ENCODE measurements at regions not wholly inside any gene's neighbourhood (a gene's known extent, or its start where the extent isn't known, plus 50 kb on each side); places are given as distances from the start of the nearest gene placed in this dataset.

DNA sequence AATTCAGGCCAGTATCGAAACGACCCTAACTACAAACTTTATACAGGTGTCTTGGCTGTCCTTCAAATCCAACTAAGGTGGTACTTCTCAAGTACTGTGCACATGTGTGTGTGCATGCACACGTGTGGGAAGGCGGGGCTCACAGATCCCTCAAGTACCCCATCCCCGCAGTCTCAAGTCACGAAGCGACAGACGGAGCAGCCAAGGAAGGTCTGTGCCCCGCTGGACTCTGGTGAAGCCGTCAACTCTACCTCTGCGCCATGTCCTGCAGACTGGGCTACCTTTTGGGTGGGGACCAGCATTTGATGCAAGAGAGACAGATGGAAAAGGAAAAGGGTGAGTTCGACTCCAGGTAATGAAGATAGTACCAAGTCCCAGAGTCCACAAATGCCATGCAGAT is 169.0 kb downstream of the CRYBB2 start:
- TF ChIP-seq, protein P1, sequence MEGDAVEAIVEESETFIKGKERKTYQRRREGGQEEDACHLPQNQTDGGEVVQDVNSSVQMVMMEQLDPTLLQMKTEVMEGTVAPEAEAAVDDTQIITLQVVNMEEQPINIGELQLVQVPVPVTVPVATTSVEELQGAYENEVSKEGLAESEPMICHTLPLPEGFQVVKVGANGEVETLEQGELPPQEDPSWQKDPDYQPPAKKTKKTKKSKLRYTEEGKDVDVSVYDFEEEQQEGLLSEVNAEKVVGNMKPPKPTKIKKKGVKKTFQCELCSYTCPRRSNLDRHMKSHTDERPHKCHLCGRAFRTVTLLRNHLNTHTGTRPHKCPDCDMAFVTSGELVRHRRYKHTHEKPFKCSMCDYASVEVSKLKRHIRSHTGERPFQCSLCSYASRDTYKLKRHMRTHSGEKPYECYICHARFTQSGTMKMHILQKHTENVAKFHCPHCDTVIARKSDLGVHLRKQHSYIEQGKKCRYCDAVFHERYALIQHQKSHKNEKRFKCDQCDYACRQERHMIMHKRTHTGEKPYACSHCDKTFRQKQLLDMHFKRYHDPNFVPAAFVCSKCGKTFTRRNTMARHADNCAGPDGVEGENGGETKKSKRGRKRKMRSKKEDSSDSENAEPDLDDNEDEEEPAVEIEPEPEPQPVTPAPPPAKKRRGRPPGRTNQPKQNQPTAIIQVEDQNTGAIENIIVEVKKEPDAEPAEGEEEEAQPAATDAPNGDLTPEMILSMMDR (IDR thresholded peaks at IDR 0.05): no peak
- no peak for DNase-seq (ENCODE audit: low spot score)
- Histone ChIP-seq H3K9me3 (no peaks in the 10 kb centered on the region), H3K27ac (no peak overlapping the region), H3K36me3 (no peaks in the 10 kb centered on the region), H3K4me3 (no peak overlapping the region), H3K4me1 (peaks cover 0 to 22% of the 10 kb centered on the region in 2 donors), H3K27me3 (no peaks in the 10 kb centered on the region)

DNA sequence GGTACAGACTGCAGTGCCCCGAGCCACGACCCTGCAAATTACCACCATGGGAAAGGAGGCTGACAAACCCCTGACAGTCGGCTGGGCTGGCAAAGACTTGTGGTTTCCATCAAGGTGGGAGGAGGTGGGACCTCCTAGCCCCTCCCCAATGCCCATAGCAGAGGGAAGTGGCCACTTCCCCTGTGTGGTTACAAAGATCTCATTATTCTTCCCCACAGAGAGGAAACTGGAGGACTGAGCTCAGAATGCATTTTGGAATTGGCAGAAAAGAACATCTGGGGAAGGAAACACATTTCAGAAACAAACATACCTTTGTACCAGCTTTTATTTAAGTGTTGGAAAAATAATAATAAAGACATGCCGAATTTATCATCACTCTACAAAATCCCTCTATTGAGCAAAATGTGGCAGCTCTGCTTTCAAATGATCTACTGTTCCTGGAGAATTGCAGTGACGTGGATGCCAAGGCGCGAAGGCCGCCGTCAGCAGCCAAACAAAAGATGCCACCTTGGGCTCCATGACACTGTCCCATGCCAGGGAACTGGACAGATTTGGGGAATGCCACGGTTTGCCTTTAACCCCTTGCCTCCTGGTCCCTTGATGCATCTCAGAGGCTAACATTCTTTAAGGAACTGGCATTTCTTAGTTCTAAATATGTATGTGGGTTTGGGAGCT is 169.6 kb downstream of the CRYBB2 start:
- Histone ChIP-seq H3K9me3 (no peaks in the 10 kb centered on the region), H3K36me3 (no peaks in the 10 kb centered on the region), H3K27ac (no peak overlapping the region), H3K4me1 (peaks cover 0 to 22% of the 10 kb centered on the region in 2 donors), H3K27me3 (no peaks in the 10 kb centered on the region), H3K4me3 (no peak overlapping the region)
- no peak for DNase-seq (ENCODE audit: low spot score)
- TF ChIP-seq, protein P1 (IDR thresholded peaks at IDR 0.05): no peak

DNA sequence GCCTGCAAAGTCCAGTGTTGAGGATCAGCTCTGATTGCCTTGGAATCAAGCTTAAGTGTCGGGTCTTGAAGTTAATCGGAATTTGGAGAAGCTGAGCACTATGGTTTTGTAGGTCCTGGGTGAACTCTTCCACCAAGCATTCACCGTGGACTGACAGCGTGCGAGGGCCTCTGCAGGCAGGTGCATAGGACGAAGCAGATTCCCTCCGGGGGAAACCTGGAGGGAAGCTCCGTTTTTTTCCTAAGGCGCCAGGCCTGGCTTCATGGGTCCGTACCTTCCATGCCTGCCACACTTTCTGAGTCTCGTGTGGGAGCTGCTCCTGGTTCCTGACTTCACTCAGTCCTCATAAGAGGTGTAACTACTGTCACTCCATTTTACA is 170.1 kb downstream of the CRYBB2 start:
- Histone ChIP-seq H3K4me3 (no peak overlapping the region), H3K9me3 (no peaks in the 10 kb centered on the region), H3K36me3 (no peaks in the 10 kb centered on the region), H3K4me1 (peaks cover 0 to 22% of the 10 kb centered on the region in 2 donors), H3K27ac (no peak overlapping the region), H3K27me3 (no peaks in the 10 kb centered on the region)
- TF ChIP-seq, protein P1 (IDR thresholded peaks at IDR 0.05): no peak
- no peak for DNase-seq (ENCODE audit: low spot score)

GRCh38 chr22:25390297-25391240 is 171.1 kb downstream of the CRYBB2 start:
- peaks cover 0 to 22% of the 10 kb centered on the region in 2 donors for H3K4me1 ChIP-seq

GRCh38 chr22:25392584-25392983 is 171.9 kb upstream of the GRK3 start:
- DNase-seq (ENCODE audit: low spot score): no peak
- TF ChIP-seq, protein P1 (IDR thresholded peaks at IDR 0.05): no peak
- H3K27ac ChIP-seq: no peak overlapping the region
- H3K9me3 ChIP-seq: no peaks in the 10 kb centered on the region
- no peaks in the 10 kb centered on the region for H3K27me3 ChIP-seq
- peaks cover 0 to 22% of the 10 kb centered on the region in 2 donors for H3K4me1 ChIP-seq
- no peaks in the 10 kb centered on the region for H3K36me3 ChIP-seq
- H3K4me3 ChIP-seq: no peak overlapping the region

More at GRCh38 chr22:25390297-25391240, 171.1 kb downstream of the CRYBB2 start:
- Histone ChIP-seq H3K27me3 (no peaks in the 10 kb centered on the region), H3K27ac (no peak overlapping the region), H3K4me3 (no peak overlapping the region), H3K9me3 (no peaks in the 10 kb centered on the region), H3K36me3 (no peaks in the 10 kb centered on the region)
- no peak for DNase-seq (ENCODE audit: low spot score)
- TF ChIP-seq, protein P1 (IDR thresholded peaks at IDR 0.05): no peak

Measured in right atrium auricular region (tissue), 2 donors.